Mammary epithelial cell (primary cell): ENCODE measurements at regions not wholly inside any gene's neighbourhood (a gene's known extent, or its start where the extent isn't known, plus 50 kb on each side); places are given as distances from the start of the nearest gene placed in this dataset.

Experiments used
- EZH2 ChIP-seq: IDR thresholded peaks from 2 replicates; pipeline ENCODE4 v1.6.1; 2012; ENCODE audit warnings: low read length, inconsistent platforms, borderline replicate concordance
- TF ChIP-seq, protein P1 (sequence below), 2 donors: IDR thresholded peaks in 1 of 2; conservative IDR thresholded peaks in 1 of 2; 2 replicates each; pipeline ENCODE4 v1.5.1; 2011 to 2012; ENCODE audit warnings: inconsistent platforms in 2 of 2, low read length in 2 of 2, mild to moderate bottlenecking in 2 of 2, control low read depth in 1 of 2, low read depth in 1 of 2; ENCODE audit not compliant: insufficient read depth in 1 of 2; ENCODE audit errors: extremely low read depth in 1 of 2

DNA sequence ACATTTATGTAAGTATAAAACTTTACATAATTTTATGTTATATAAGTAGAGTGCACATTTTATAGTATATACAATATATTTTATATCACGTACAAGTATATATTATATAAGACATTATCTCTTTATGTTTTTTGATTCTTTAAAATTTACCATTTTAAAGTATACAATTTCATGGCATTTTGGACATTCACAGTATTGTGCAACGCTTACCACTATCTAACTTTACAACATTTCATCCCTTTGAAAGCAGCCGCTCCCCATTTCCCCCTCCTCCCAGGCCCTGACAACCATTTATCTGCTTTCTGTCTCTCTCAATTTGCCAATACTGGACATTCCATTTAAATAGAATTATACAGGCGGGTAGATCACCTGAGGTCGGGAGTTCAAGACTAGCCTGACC lies 512.5 kb downstream of the TSN start:
- TF ChIP-seq, protein P1, sequence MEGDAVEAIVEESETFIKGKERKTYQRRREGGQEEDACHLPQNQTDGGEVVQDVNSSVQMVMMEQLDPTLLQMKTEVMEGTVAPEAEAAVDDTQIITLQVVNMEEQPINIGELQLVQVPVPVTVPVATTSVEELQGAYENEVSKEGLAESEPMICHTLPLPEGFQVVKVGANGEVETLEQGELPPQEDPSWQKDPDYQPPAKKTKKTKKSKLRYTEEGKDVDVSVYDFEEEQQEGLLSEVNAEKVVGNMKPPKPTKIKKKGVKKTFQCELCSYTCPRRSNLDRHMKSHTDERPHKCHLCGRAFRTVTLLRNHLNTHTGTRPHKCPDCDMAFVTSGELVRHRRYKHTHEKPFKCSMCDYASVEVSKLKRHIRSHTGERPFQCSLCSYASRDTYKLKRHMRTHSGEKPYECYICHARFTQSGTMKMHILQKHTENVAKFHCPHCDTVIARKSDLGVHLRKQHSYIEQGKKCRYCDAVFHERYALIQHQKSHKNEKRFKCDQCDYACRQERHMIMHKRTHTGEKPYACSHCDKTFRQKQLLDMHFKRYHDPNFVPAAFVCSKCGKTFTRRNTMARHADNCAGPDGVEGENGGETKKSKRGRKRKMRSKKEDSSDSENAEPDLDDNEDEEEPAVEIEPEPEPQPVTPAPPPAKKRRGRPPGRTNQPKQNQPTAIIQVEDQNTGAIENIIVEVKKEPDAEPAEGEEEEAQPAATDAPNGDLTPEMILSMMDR (conservative IDR thresholded peaks at IDR 0.05 in 1 of 2, IDR thresholded peaks at IDR 0.05 in 1 of 2; ENCODE audit: extremely low read depth in 1 of 2, insufficient read depth in 1 of 2, low read depth in 1 of 2, low read length in 2 of 2) = no peak
- TF ChIP-seq EZH2 = no peak
